ENCODE measurements at regions not wholly inside any gene's neighbourhood (a gene's known extent, or its start where the extent isn't known, plus 50 kb on each side); places are given as distances from the start of the nearest gene placed in this dataset.

- TF ChIP-seq SMC3 (IDR thresholded peaks at IDR 0.05; ENCODE audit: low read depth, low read length) (no peak), RCOR1 (IDR thresholded peaks at IDR 0.05; ENCODE audit: insufficient replicate concordance, low read length) (no peak)
Observed at GRCh38 chr11:93059117-93059957, 89.9 kb downstream of the MTNR1B start (continued).

GRCh38 chr11:93063086-93063485, 93.6 kb downstream of the MTNR1B start:
- H3K4me3 ChIP-seq (ENCODE audit: insufficient read depth, low read depth, low read length): no peak overlapping the region
- intact Hi-C loops (cut with micrococcal nuclease): no loop called here
- H3K9ac ChIP-seq (ENCODE audit: low read depth, low read length): no peak overlapping the region
- H3K36me3 ChIP-seq (ENCODE audit: control insufficient read depth, insufficient read depth, low read length): no peaks in the 10 kb centered on the region
- peak overlapping the region; percentile 40 for H4K91ac ChIP-seq (ENCODE audit: insufficient read depth, low read depth, low read length)
- ATAC-seq (ENCODE audit: low read depth) (peak; percentile 6), DNase-seq (peak; percentile 27)
- peak overlapping the region; percentile 54 for H3K23ac ChIP-seq (ENCODE audit: low read depth, low read length)
- peak overlapping the region; percentile 10; the same call in 1 of the 3 replicates for H2BK15ac ChIP-seq (ENCODE audit: low read depth, low read length)
- no peaks in the 10 kb centered on the region for H4K20me1 ChIP-seq (ENCODE audit: insufficient read depth, low read length)
- H3K27ac ChIP-seq (ENCODE audit: insufficient read depth, low read length): no peak overlapping the region
- peak; percentile 33; the same call in 1 of the 2 replicates for TF ChIP-seq NFE2L2 (IDR thresholded peaks at IDR 0.05; ENCODE audit: low read depth, low read length)
- no peak for TF ChIP-seq SMC3 (IDR thresholded peaks at IDR 0.05; ENCODE audit: low read depth, low read length)
- TF ChIP-seq RCOR1 (IDR thresholded peaks at IDR 0.05; ENCODE audit: insufficient replicate concordance, low read length): no peak
- no peak for TF ChIP-seq RAD21 (IDR thresholded peaks at IDR 0.05; ENCODE audit: low read length)
- no peak for TF ChIP-seq BHLHE40 (IDR thresholded peaks at IDR 0.05; ENCODE audit: low read depth, low read length)
- no peak for TF ChIP-seq FOS (IDR thresholded peaks at IDR 0.05; ENCODE audit: low read depth, low read length)
- H2BK5ac ChIP-seq (ENCODE audit: low read depth, low read length, poor library complexity, severe bottlenecking): peak overlapping the region; percentile 65
- H3K9me3 ChIP-seq (ENCODE audit: control insufficient read depth, insufficient read depth, low read length): no peaks in the 10 kb centered on the region
- no peak overlapping the region for H3K18ac ChIP-seq (ENCODE audit: low read depth, low read length)
- H3K14ac ChIP-seq (replicated peaks; ENCODE audit: low read depth, low read length): peak overlapping the region; percentile 30
- H4K5ac ChIP-seq (ENCODE audit: low read depth, low read length): no peak overlapping the region
- H3K79me1 ChIP-seq (ENCODE audit: low read depth in 1 of 2, low read length in 2 of 2): no peaks in the 10 kb centered on the region
- peak overlapping the region; percentile 91 for H2BK20ac ChIP-seq (ENCODE audit: low read depth, low read length)
- peaks cover 8% of the 10 kb centered on the region for H3K9me1 ChIP-seq (ENCODE audit: insufficient read depth, low read length)
- H3K27me3 ChIP-seq (ENCODE audit: control insufficient read depth, insufficient read depth, low read length): no peaks in the 10 kb centered on the region
- BruUV-seq (replicated peaks): no TSS peak
- H2AFZ ChIP-seq (replicated peaks; ENCODE audit: low read length, poor library complexity): peak overlapping the region; percentile 80
- POLR2A ChIA-PET (ENCODE audit: unreplicated experiment): no interaction called here
- in situ Hi-C loops (cut with MboI; ENCODE audit: low sequenced_read_pairs): no loop called here
- H3K56ac ChIP-seq (ENCODE audit: extremely low read depth, insufficient read depth, low read length): no peak overlapping the region
- H3K4ac ChIP-seq (ENCODE audit: low read depth, low read length): peak overlapping the region; percentile 80
- WGBS, 2 experiments (ENCODE audit: extremely low coverage in 2 of 2, insufficient read length in 1 of 2): no CpG with 5 or more reads among the region's 1 CpG
- H2AK9ac ChIP-seq (replicated peaks; ENCODE audit: low read depth, low read length, poor library complexity): no peak overlapping the region
- peak overlapping the region; percentile 80 for H2AK5ac ChIP-seq (ENCODE audit: low read depth, low read length)
- dilution Hi-C loops (cut with HindIII; ENCODE audit: low sequenced_read_pairs, unreplicated experiment): no loop called here
- peak overlapping the region; percentile 84 for H2BK120ac ChIP-seq (ENCODE audit: low read depth, low read length)
- no peak overlapping the region for H3K4me2 ChIP-seq (ENCODE audit: low read depth, low read length)
- H3K4me1 ChIP-seq (ENCODE audit: control insufficient read depth, insufficient read depth, low read length): peaks cover 14% of the 10 kb centered on the region
- CTCF ChIA-PET: no interaction called here
- peak overlapping the region in 1 of 2 experiments; percentile 3; a peak in 1 of 4 replicates for H4K8ac ChIP-seq (ENCODE audit: low read depth in 2 of 2, low read length in 2 of 2)

Data from IMR-90 (cell line).